ENCODE measurements at regions not wholly inside any gene's neighbourhood (a gene's known extent, or its start where the extent isn't known, plus 50 kb on each side); places are given as distances from the start of the nearest gene placed in this dataset.
"Not testable (repeated sequence)": the region's sequence is repeated elsewhere in the genome, so short reads cannot be mapped to it uniquely, and the experiment has no call there.

- no peak for DNase-seq
Measured at GRCh38 chr18:10143596-10143995, 229.8 kb downstream of the VAPA start.

DNA sequence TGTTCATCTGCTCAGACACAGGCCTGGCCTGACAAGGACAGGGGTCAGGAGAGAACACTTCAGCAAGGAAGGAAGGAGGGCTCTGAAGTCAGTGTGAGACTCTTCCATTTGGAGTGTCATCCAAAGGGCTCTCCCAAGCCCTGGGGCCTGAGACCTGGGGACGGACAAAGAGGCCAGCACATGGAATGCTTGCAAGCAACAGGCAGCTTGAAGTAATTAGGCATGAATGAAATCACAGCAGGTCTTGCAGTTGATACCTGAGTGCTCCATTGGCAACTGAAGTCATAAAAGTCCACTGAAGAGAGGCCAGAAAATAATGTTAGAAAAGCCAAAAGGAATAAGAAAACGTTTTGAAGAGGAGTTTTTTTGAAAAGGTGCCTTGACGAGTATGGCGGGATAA lies 231.7 kb downstream of the VAPA start:
- DNase-seq: no peak

DNA sequence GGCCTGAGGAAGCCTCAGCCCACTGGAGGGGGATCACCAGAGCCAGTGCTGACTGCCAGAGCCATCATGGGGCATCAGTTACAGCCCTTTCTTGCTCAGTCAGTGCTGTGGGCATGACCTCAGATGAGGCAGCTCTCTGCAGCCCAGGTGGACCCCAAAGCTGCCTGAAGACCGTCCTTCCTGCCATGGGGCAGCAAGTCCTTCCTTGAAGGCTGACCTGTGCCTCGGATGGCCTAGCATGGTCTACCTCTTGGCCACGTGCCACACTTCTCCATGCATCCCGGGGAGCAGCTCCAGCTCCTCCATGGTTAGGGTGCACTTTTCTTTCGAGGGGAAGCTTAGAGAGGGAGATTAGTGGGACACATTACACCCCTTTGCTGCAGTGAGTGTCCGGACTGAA lies 233.4 kb downstream of the VAPA start:
- DNase-seq: no peak

GRCh38 chr18:10147752-10148151 lies 233.9 kb downstream of the VAPA start:
- no peak for DNase-seq

GRCh38 chr18:10148189-10148929 lies 234.5 kb downstream of the VAPA start:
- no peak for DNase-seq

DNA sequence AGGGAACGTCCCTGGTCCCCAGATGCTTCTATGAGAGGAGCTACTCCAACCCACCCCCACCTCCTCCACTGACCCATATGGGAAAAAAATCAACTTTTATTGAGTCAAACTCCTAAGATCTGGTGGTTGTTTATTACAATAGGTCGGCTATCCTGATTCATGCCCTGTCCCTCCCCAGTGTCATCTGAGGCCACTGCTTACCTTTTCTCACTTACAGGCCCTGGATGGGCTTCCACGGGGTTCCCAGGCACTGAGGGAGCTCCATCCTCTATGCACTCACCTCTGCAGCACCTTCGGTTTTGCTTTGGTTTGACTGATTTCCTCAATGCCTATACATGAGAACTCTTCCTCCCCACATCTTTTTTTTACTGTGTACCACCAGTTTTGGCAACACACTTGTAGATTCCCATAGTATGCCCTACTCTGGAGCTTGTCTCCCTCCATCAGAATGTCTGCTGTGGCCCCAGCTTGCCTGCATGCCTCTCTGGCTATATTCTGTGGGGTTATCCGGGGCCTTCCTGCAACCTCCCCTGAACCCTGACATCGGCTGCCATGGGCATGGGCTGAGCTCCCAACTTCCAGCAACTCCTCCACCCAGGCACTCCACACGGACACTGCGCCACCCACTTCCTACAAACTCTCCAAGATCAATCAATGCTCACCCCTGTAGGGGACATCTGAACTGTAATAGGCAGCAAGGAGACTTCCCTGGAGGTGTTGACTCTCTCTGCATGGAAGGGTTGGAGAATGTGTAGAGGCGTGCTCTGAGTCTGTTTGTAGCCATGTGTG lies 236.1 kb downstream of the VAPA start:
- no peak for DNase-seq

- not testable (repeated sequence) for DNase-seq
Measured at GRCh38 chr18:10150576-10150975, 236.8 kb downstream of the VAPA start.

DNA sequence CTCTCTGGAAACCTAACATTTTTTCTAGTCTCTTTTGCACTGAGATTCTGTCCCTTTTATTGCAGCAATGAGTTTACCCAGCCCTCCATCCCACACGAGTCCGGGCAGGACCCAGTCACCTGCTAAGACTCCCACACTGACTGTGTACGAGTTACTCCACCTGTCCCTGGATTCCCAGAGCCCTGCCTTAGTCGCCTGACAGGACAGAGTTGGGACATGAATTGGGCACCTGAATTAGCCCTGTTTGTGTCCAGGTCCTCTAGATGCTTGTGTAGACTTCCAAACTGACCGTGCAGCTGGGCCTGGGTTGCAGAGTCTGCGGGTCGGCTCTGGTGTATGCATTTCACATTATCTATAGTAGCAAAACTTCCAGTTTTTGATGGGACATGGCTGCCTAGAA lies 238.7 kb downstream of the VAPA start:
- no peak for DNase-seq

- DNase-seq: no peak
Measured at GRCh38 chr18:10153924-10154752, 240.3 kb downstream of the VAPA start.

DNA sequence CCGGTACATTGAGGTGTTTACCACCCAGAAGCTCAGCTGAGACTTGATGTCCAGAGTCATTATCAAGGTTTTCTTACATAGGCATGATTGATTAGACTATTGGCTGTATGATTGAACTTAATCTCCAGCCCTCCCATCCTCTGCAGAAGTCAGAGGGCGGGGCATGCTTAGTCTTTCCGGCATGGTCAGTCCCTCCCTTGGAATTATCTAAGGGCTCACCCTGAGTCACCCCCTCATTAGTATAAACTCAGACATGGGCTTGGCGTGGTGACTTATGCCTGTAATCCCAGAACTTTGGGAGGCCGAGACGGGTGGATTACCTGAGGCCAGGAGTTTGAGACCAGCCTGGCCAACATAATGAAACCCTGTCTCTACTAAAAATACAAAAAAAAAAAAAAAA lies 243.9 kb downstream of the VAPA start:
- DNase-seq: no peak

DNA sequence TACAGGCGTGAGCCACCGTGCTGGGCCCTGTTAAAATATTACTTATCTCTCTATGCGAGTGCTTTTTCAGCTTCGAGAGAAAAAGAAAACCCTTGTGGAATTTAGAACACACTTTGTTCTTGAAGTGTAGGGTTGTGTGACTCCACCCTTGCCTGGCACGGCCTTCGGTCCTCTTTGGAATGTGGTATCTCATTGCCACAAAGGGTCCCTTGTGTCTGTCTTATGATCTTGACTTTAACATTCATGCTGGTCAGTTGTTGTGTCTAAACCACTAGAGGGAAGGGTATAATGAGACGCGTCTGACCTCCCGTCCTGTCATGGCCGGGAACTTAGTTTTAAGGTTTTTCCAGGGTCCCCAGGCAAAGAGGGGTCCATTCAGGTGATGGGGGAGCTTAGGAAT lies 246.4 kb downstream of the VAPA start:
- DNase-seq: no peak

GRCh38 chr18:10161315-10161714 lies 247.5 kb downstream of the VAPA start:
- no peak for DNase-seq

DNA sequence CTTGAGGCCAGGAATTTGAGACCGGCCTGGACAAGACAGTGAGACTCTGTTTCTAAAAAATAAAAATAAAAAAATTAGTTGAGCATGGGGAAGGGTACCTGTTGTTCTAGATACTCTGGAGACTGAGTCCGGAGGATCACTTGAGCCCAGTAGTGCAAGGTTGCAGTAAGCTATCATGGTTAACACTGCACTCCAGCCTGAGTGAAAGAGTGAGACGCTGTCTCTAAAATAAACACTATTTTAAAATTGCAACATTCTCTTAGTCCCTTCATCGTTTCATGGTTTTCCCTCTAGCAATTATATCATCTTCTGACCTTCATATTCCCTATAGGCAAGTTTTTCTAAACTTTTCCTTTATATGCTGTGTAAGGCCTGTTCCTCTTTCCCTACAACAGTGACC lies 248.5 kb downstream of the VAPA start:
- DNase-seq: no peak

GRCh38 chr18:10164271-10165071 lies 250.7 kb downstream of the VAPA start:
- DNase-seq: peak; percentile 63

- DNase-seq: no peak
Measured at GRCh38 chr18:10166164-10166807, 252.5 kb downstream of the VAPA start.

GRCh38 chr18:10167759-10168158 lies 253.9 kb downstream of the VAPA start:
- no peak for DNase-seq

GRCh38 chr18:10168477-10168876 lies 254.7 kb downstream of the VAPA start:
- no peak for DNase-seq

GRCh38 chr18:10169064-10169562 lies 255.3 kb downstream of the VAPA start:
- peak; percentile 72 for DNase-seq

GRCh38 chr18:10169814-10170213 lies 256.0 kb downstream of the VAPA start:
- DNase-seq: no peak

DNA sequence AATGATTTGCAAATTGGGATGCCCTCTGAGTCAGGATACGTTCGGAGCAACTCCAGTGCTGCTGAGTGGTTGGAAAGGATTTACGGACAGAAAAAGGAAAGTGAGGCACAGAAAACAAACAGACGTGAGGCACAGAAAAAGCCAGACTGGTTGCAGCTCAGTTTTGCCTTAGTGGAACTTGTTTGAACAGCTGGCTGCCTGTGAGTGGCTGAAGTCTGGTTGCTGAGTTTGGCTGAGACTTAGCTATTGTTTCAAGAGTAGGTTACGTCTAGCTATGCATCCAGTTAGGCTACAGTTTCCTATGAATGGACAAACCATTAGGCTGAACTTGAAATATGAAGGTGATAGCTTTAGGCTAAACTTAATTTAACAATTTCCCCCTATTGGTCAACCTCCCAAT lies 256.6 kb downstream of the VAPA start:
- peak; percentile 97 for DNase-seq

GRCh38 chr18:10175333-10175732 lies 261.5 kb downstream of the VAPA start:
- not testable (repeated sequence) for DNase-seq

- DNase-seq: not testable (repeated sequence)
Measured at GRCh38 chr18:10179326-10179725, 265.5 kb downstream of the VAPA start.
